CD14-positive monocyte (primary cell): ENCODE measurements at regions not wholly inside any gene's neighbourhood (a gene's known extent, or its start where the extent isn't known, plus 50 kb on each side); places are given as distances from the start of the nearest gene placed in this dataset.

ENCODE experiments used
- DNase-seq, 3 donors: peaks; one replicate each; pipeline ENCODE4 v3.0.0-alpha.2; 2011 to 2022
- H2AFZ ChIP-seq: 2 replicates; pipeline ENCODE4 v1.6.0; 2012; ENCODE audit warnings: mild to moderate bottlenecking, low read depth, low read length, inconsistent platforms; ENCODE audit not compliant: insufficient read depth, poor library complexity, severe bottlenecking
- H3K27ac ChIP-seq, 2 donors: 1 replicate in 1 of 2; 2 replicates in 1 of 2; pipeline ENCODE4 v1.5.1; 2012 to 2013; ENCODE audit warnings: low read length in 2 of 2, control low read depth in 1 of 2, inconsistent platforms in 1 of 2, low read depth in 1 of 2, mild to moderate bottlenecking in 1 of 2
- H3K27me3 ChIP-seq, 2 donors: one replicate each; pipeline versions ENCODE4 v1.6.0 to v1.6.1; 2011 to 2013; ENCODE audit warnings: low read length in 2 of 2; ENCODE audit not compliant: control insufficient read depth in 2 of 2, insufficient read depth in 2 of 2
- H3K36me3 ChIP-seq, 2 donors: replicated peaks in 1 of 2; 1 replicate in 1 of 2; 2 replicates in 1 of 2; pipeline versions ENCODE4 v1.5.1 to v1.6.1; 2012 to 2013; ENCODE audit warnings: low read length in 2 of 2, control low read depth in 1 of 2, inconsistent platforms in 1 of 2, mild to moderate bottlenecking in 1 of 2; ENCODE audit not compliant: insufficient read depth in 2 of 2, control insufficient read depth in 1 of 2
- H3K4me1 ChIP-seq, 2 donors: 1 replicate in 1 of 2; 2 replicates in 1 of 2; pipeline versions ENCODE4 v1.5.1 to v1.6.1; 2012 to 2013; ENCODE audit warnings: low read length in 2 of 2, control low read depth in 1 of 2, inconsistent platforms in 1 of 2, mild to moderate bottlenecking in 1 of 2, moderate library complexity in 1 of 2; ENCODE audit not compliant: insufficient read depth in 2 of 2, control insufficient read depth in 1 of 2
- H3K4me2 ChIP-seq: replicated peaks from 2 replicates; pipeline ENCODE3; 2012; ENCODE audit warnings: low read length, moderate library complexity, mild to moderate bottlenecking; ENCODE audit not compliant: poor library complexity, severe bottlenecking; ENCODE audit errors: extremely low read depth
- H3K4me3 ChIP-seq, 3 experiments: fragments of 200-600 bp in 1 of 3; sonication (generic) in 1 of 3; replicated peaks in 1 of 3; 1 replicate in 2 of 3; 2 replicates in 1 of 3; pipeline ENCODE4 v1.5.1; 2011 to 2013; ENCODE audit warnings: low read length in 3 of 3, mild to moderate bottlenecking in 3 of 3, control low read depth in 2 of 3, low read depth in 2 of 3, inconsistent platforms in 1 of 3, moderate library complexity in 1 of 3
- H3K79me2 ChIP-seq: 2 replicates; pipeline ENCODE4 v1.6.0; 2012; ENCODE audit warnings: mild to moderate bottlenecking, control low read depth, inconsistent platforms, low read length, moderate library complexity; ENCODE audit not compliant: insufficient read depth
- H3K9ac ChIP-seq: 2 replicates; pipeline ENCODE4 v1.6.0; 2017; ENCODE audit warnings: low read length, mild to moderate bottlenecking; ENCODE audit not compliant: insufficient read depth, poor library complexity, severe bottlenecking
- H3K9me3 ChIP-seq, 2 donors: replicated peaks in 1 of 2; 1 replicate in 1 of 2; 2 replicates in 1 of 2; pipeline versions ENCODE4 v1.5.1 to v1.6.1; 2012 to 2013; ENCODE audit warnings: low read length in 2 of 2, control low read depth in 1 of 2; ENCODE audit not compliant: control insufficient read depth in 1 of 2, insufficient read depth in 1 of 2
- H4K20me1 ChIP-seq: 2 replicates; pipeline ENCODE4 v1.6.0; 2012; ENCODE audit warnings: mild to moderate bottlenecking, low read length, control low read depth, moderate library complexity; ENCODE audit not compliant: insufficient read depth
- H3K27ac Mint-ChIP-seq, 7 donors: one replicate each; pipeline ENCODE4 v1.8.0; 2020; ENCODE audit warnings: mild to moderate bottlenecking in 7 of 7, mixed read lengths in 7 of 7, moderate library complexity in 6 of 7, inconsistent platforms in 2 of 7
- H3K27me3 Mint-ChIP-seq, 3 donors: one replicate each; pipeline ENCODE4 v1.8.0; 2021 to 2022; ENCODE audit warnings: low read depth in 3 of 3, mild to moderate bottlenecking in 3 of 3, mixed read lengths in 3 of 3, moderate library complexity in 3 of 3, inconsistent platforms in 1 of 3
- H3K36me3 Mint-ChIP-seq, 2 donors: one replicate each; pipeline ENCODE4 v1.8.0; 2020; ENCODE audit warnings: mixed read lengths in 2 of 2, inconsistent platforms in 1 of 2, mild to moderate bottlenecking in 1 of 2
- H3K4me1 Mint-ChIP-seq: one replicate; pipeline ENCODE4 v1.8.0; 2020; ENCODE audit warnings: mild to moderate bottlenecking, mixed read lengths
- H3K4me3 Mint-ChIP-seq, 2 donors: one replicate each; pipeline ENCODE4 v1.8.0; 2020; ENCODE audit warnings: mild to moderate bottlenecking in 2 of 2, mixed read lengths in 2 of 2, moderate library complexity in 1 of 2
- H3K9me3 Mint-ChIP-seq, 7 donors: one replicate each; pipeline ENCODE4 v1.8.0; 2020 to 2022; ENCODE audit warnings: mixed read lengths in 7 of 7, mild to moderate bottlenecking in 6 of 7, moderate library complexity in 6 of 7, inconsistent platforms in 2 of 7
- CTCF ChIP-seq: fragments of 200-600 bp; IDR thresholded peaks from one replicate; pipeline ENCODE4 v1.8.0; 2022; ENCODE audit warnings: antibody characterized with exemption, mild to moderate bottlenecking
- WGBS: methylation state at CpG from one replicate; pipeline ENCODE4 v1.1.5; 2013; ENCODE audit warnings: missing lambda C conversion rate; ENCODE audit not compliant: insufficient coverage; 5-methylcytosine and 5-hydroxymethylcytosine counted together
- intact Hi-C, 2 donors: fragments of 100-400 bp; cut with micrococcal nuclease; formaldehyde crosslinking; loops; one replicate each; pipeline versions ENCODE4 v1.15.0 to v1.15.1; 2023

GRCh38 chr6:17036065-17036393, 65.8 kb upstream of the STMND1 start:
- no peaks in the 10 kb centered on the region for H3K36me3 Mint-ChIP-seq
- H3K9ac ChIP-seq: no peak overlapping the region
- no peak overlapping the region for H3K4me2 ChIP-seq
- no peaks in the 10 kb centered on the region for H3K4me1 Mint-ChIP-seq
- DNase-seq: no peak
- H4K20me1 ChIP-seq: no peaks in the 10 kb centered on the region
- peaks cover 13 to 18% of the 10 kb centered on the region in 2 donors for H3K27me3 ChIP-seq
- H3K27me3 Mint-ChIP-seq: peaks cover 2 to 21% (median 17%) of the 10 kb centered on the region in 3 donors
- H3K4me1 ChIP-seq: no peaks in the 10 kb centered on the region
- no peak overlapping the region for H3K4me3 Mint-ChIP-seq
- no peak for TF ChIP-seq CTCF
- H3K4me3 ChIP-seq: no peak overlapping the region
- 88% methylated on average over 1 of the region's 5 CpGs for WGBS
- intact Hi-C loops: no loop called here
- no peaks in the 10 kb centered on the region for H3K36me3 ChIP-seq
- H3K79me2 ChIP-seq: no peaks in the 10 kb centered on the region
- H2AFZ ChIP-seq: no peak overlapping the region
- H3K9me3 Mint-ChIP-seq: peaks cover 0 to 5% (median 2%) of the 10 kb centered on the region in 7 donors
- H3K27ac ChIP-seq: no peak overlapping the region
- no peaks in the 10 kb centered on the region for H3K9me3 ChIP-seq
- no peak overlapping the region for H3K27ac Mint-ChIP-seq

GRCh38 chr6:17035257-17036064, 66.4 kb upstream of the STMND1 start:
- 88% methylated on average over 4 of the region's 8 CpGs for WGBS
- H3K27ac Mint-ChIP-seq: no peak overlapping the region
- H3K36me3 ChIP-seq: no peaks in the 10 kb centered on the region
- H3K4me1 ChIP-seq: no peaks in the 10 kb centered on the region
- H3K27me3 Mint-ChIP-seq: peaks cover 2 to 21% (median 17%) of the 10 kb centered on the region in 3 donors
- H3K4me3 Mint-ChIP-seq: no peak overlapping the region
- intact Hi-C loops: no loop called here
- H3K9me3 ChIP-seq: no peaks in the 10 kb centered on the region
- no peak overlapping the region for H2AFZ ChIP-seq
- H3K4me3 ChIP-seq: no peak overlapping the region
- H3K79me2 ChIP-seq: no peaks in the 10 kb centered on the region
- no peak overlapping the region for H3K9ac ChIP-seq
- no peaks in the 10 kb centered on the region for H3K4me1 Mint-ChIP-seq
- no peaks in the 10 kb centered on the region for H4K20me1 ChIP-seq
- DNase-seq: no peak
- peaks cover 16 to 18% of the 10 kb centered on the region in 2 donors for H3K27me3 ChIP-seq
- peaks cover 0 to 4% (median 2%) of the 10 kb centered on the region in 7 donors for H3K9me3 Mint-ChIP-seq
- no peak overlapping the region for H3K27ac ChIP-seq
- no peak overlapping the region for H3K4me2 ChIP-seq
- TF ChIP-seq CTCF: no peak
- H3K36me3 Mint-ChIP-seq: no peaks in the 10 kb centered on the region
